SK-N-SH (cell line): ENCODE measurements at regions not wholly inside any gene's neighbourhood (a gene's known extent, or its start where the extent isn't known, plus 50 kb on each side); places are given as distances from the start of the nearest gene placed in this dataset.

ENCODE experiments used
- CTCF ChIA-PET: fragments of 300-600, 350-600 bp; formaldehyde crosslinking; extraction: SDS; loops from one replicate; lab custom pipeline; 2021; lab: Yijun Ruan, JAX
- POLR2A ChIA-PET: fragments of 350-600 bp; sonication (Branson Sonifier 250); formaldehyde crosslinking; extraction: SDS; loops from one replicate; lab custom pipeline; 2020; ENCODE audit warnings: antibody characterized with exemption, inconsistent platforms; lab: Yijun Ruan, JAX
- DNase-seq: peaks from one replicate; pipeline ENCODE4 v3.0.0; 2012
- H2AFZ ChIP-seq: fragments of 200-600 bp; sonication (generic); 2 replicates; pipeline ENCODE4 v1.8.1; 2016; ENCODE audit warnings: antibody characterized with exemption, mild to moderate bottlenecking, low read depth
- H3F3A ChIP-seq: fragments of 200-600 bp; sonication (generic); replicated peaks from 2 replicates; pipeline ENCODE3; 2016; ENCODE audit warnings: antibody characterized with exemption, mild to moderate bottlenecking; ENCODE audit not compliant: insufficient read depth
- H3K27ac ChIP-seq, 2 experiments: fragments of 200-500 bp in 1 of 2; fragments of 200-600 bp in 1 of 2; sonication (Bioruptor generic) in 1 of 2; sonication (generic), shearing (Covaris generic) in 1 of 2; 2 replicates each; pipeline versions ENCODE4 v1.5.1 to v1.6.1; 2014 to 2016; ENCODE audit warnings: low read depth in 2 of 2, inconsistent platforms in 1 of 2, low read length in 1 of 2, mild to moderate bottlenecking in 1 of 2, mixed read lengths in 1 of 2
- H3K27me3 ChIP-seq: fragments of 200-600 bp; sonication (generic), shearing (Covaris generic); 2 replicates; pipeline ENCODE4 v1.6.1; 2016; ENCODE audit warnings: mixed run types; ENCODE audit not compliant: insufficient read depth
- H3K36me3 ChIP-seq, 2 experiments: fragments of 200-500 bp in 1 of 2; fragments of 200-600 bp in 1 of 2; sonication (Bioruptor generic) in 1 of 2; sonication (generic) in 1 of 2; replicated peaks in 1 of 2; 2 replicates each; pipeline versions ENCODE3 to v1.5.1; 2014 to 2016; ENCODE audit warnings: low read length in 1 of 2, mild to moderate bottlenecking in 1 of 2; ENCODE audit not compliant: insufficient read depth in 2 of 2, control insufficient read depth in 1 of 2
- H3K4me1 ChIP-seq, 2 experiments: fragments of 200-500 bp in 1 of 2; fragments of 200-600 bp in 1 of 2; sonication (Bioruptor generic) in 1 of 2; sonication (generic), shearing (Covaris generic) in 1 of 2; 2 replicates each; pipeline versions ENCODE4 v1.5.1 to v1.6.1; 2014 to 2016; ENCODE audit warnings: low read depth in 1 of 2, low read length in 1 of 2, mixed run types in 1 of 2; ENCODE audit not compliant: insufficient read depth in 2 of 2, control insufficient read depth in 1 of 2
- H3K4me2 ChIP-seq: fragments of 200-600 bp; sonication (generic), shearing (Covaris generic); 2 replicates; pipeline ENCODE4 v1.6.1; 2017; ENCODE audit warnings: mixed run types
- H3K4me3 ChIP-seq, 2 experiments: fragments of 200-500 bp in 1 of 2; fragments of 200-600 bp in 1 of 2; sonication (Bioruptor generic) in 1 of 2; sonication (generic), shearing (Covaris generic) in 1 of 2; 2 replicates each; pipeline versions ENCODE4 v1.5.1 to v1.8.1; 2014 to 2016; ENCODE audit warnings: low read depth in 2 of 2, inconsistent platforms in 1 of 2, low read length in 1 of 2, mild to moderate bottlenecking in 1 of 2, mixed read lengths in 1 of 2, moderate library complexity in 1 of 2
- H3K79me2 ChIP-seq: fragments of 200-600 bp; sonication (generic); 2 replicates; pipeline ENCODE4 v1.8.1; 2017; ENCODE audit warnings: mild to moderate bottlenecking; ENCODE audit not compliant: insufficient read depth
- H3K9ac ChIP-seq: fragments of 200-600 bp; sonication (generic); 2 replicates; pipeline ENCODE4 v1.6.1; 2017; ENCODE audit warnings: mixed run types
- H3K9me2 ChIP-seq: fragments of 200-600 bp; sonication (generic); 2 replicates; pipeline ENCODE4 v1.6.1; 2017; ENCODE audit warnings: mixed run types
- H3K9me3 ChIP-seq: fragments of 200-600 bp; sonication (generic); 2 replicates; pipeline ENCODE4 v1.6.1; 2017; ENCODE audit warnings: mixed run types, mild to moderate bottlenecking, moderate library complexity
- H4K20me1 ChIP-seq: fragments of 200-600 bp; sonication (generic); 2 replicates; pipeline ENCODE4 v1.6.1; 2017; ENCODE audit warnings: mild to moderate bottlenecking, mixed run types; ENCODE audit not compliant: insufficient read depth
- ELF1 ChIP-seq: IDR thresholded peaks from 2 replicates; pipeline ENCODE4 v1.4.0; 2012
- EP300 ChIP-seq, 2 experiments: IDR thresholded peaks; 2 replicates each; pipeline versions ENCODE4 v1.4.0 to v1.6.1; 2012; ENCODE audit warnings: borderline replicate concordance in 1 of 2, low read depth in 1 of 2, low read length in 1 of 2
- FOXM1 ChIP-seq: IDR thresholded peaks from 2 replicates; pipeline ENCODE4 v1.4.0; 2012; ENCODE audit warnings: low read depth, mild to moderate bottlenecking
- GABPA ChIP-seq: IDR thresholded peaks from 2 replicates; pipeline ENCODE4 v1.4.0; 2012; ENCODE audit warnings: low read depth, mild to moderate bottlenecking
- RFX5 ChIP-seq: IDR thresholded peaks from 2 replicates; pipeline ENCODE4 v1.6.1; 2012; ENCODE audit warnings: mild to moderate bottlenecking, improper control_type of control experiment, low read length
- SIN3A ChIP-seq: IDR thresholded peaks from 2 replicates; pipeline ENCODE4 v1.6.1; 2012; ENCODE audit warnings: low read depth, mild to moderate bottlenecking, low read length, moderate library complexity, borderline replicate concordance
- WGBS: methylation state at CpG from one replicate; pipeline ENCODE4 v1.1.6; 2017; ENCODE audit warnings: low lambda C conversion rate; 5-methylcytosine and 5-hydroxymethylcytosine counted together
- TF ChIP-seq, protein P1 (sequence below): IDR thresholded peaks from 2 replicates; pipeline ENCODE4 v1.4.0; 2012; ENCODE audit warnings: low read depth, borderline replicate concordance
- TF ChIP-seq, protein P2 (sequence below): fragments of 150-350 bp; IDR thresholded peaks from 2 replicates; pipeline ENCODE4 v1.6.1; 2017; ENCODE audit warnings: antibody characterized with exemption, low read length, low read depth, borderline replicate concordance
- TF ChIP-seq, protein P3 (sequence below): IDR thresholded peaks from 2 replicates; pipeline ENCODE4 v1.4.0; 2012; ENCODE audit warnings: low read depth, borderline replicate concordance
- TF ChIP-seq, protein P4 (sequence below): IDR thresholded peaks from 2 replicates; pipeline ENCODE4 v1.4.0; 2012; ENCODE audit warnings: low read depth
- TF ChIP-seq, protein P5 (sequence below): fragments of 150-350 bp; IDR thresholded peaks from 2 replicates; pipeline ENCODE4 v1.6.1; 2016; ENCODE audit warnings: mild to moderate bottlenecking, low read depth, low read length

DNA sequence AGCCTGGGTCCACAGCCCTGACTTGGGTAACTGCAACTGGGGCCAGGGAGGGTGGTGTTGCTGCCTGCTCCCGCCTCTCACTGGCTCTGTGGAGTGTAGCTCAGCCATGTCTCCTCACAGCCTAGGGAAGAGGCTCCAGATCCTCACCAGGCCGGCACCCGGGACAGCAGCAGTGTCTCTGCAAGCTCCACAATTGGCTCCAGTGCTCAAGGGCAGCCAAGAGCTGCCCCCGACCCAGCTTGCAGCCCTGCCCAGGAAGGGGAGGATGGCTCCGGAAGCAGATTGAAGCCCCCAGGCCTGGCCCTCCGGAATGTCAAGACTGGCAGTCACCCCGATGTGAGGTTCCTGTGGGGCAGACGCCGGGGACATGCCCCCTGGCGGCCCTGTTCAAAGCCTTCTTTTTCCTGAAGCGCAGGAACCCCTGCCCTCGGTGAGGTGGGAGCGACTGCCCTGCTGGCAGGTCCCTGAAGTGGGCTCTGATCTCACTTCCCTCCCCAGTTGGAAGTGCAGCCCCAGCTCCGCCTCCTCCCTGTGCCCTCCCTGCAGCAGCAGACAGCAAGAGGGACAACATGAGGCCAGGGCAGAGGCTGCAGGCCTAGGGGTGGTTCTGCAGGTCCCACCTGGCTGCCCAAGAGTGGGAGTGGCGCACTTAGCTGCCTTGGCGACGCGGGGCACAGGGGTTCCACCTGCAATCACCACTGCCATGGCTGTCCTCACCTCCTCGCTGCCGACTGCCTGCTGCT, 816.2 kb upstream of the LUZP2 start (continued):
- TF ChIP-seq, protein P1, sequence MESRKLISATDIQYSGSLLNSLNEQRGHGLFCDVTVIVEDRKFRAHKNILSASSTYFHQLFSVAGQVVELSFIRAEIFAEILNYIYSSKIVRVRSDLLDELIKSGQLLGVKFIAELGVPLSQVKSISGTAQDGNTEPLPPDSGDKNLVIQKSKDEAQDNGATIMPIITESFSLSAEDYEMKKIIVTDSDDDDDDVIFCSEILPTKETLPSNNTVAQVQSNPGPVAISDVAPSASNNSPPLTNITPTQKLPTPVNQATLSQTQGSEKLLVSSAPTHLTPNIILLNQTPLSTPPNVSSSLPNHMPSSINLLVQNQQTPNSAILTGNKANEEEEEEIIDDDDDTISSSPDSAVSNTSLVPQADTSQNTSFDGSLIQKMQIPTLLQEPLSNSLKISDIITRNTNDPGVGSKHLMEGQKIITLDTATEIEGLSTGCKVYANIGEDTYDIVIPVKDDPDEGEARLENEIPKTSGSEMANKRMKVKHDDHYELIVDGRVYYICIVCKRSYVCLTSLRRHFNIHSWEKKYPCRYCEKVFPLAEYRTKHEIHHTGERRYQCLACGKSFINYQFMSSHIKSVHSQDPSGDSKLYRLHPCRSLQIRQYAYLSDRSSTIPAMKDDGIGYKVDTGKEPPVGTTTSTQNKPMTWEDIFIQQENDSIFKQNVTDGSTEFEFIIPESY: no peak
- TF ChIP-seq GABPA (no peak), RFX5 (no peak), EP300 (IDR thresholded peaks at IDR 0.05; ENCODE audit: borderline replicate concordance in 1 of 2, low read depth in 1 of 2, low read length in 1 of 2) (no peak), ELF1 (no peak), FOXM1 (no peak)
- TF ChIP-seq, protein P2, sequence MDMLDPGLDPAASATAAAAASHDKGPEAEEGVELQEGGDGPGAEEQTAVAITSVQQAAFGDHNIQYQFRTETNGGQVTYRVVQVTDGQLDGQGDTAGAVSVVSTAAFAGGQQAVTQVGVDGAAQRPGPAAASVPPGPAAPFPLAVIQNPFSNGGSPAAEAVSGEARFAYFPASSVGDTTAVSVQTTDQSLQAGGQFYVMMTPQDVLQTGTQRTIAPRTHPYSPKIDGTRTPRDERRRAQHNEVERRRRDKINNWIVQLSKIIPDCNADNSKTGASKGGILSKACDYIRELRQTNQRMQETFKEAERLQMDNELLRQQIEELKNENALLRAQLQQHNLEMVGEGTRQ: no peak
- TF ChIP-seq, protein P3, sequence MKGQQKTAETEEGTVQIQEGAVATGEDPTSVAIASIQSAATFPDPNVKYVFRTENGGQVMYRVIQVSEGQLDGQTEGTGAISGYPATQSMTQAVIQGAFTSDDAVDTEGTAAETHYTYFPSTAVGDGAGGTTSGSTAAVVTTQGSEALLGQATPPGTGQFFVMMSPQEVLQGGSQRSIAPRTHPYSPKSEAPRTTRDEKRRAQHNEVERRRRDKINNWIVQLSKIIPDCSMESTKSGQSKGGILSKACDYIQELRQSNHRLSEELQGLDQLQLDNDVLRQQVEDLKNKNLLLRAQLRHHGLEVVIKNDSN: no peak
- TF ChIP-seq, protein P4, sequence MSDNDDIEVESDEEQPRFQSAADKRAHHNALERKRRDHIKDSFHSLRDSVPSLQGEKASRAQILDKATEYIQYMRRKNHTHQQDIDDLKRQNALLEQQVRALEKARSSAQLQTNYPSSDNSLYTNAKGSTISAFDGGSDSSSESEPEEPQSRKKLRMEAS: no peak
- TF ChIP-seq, protein P5, sequence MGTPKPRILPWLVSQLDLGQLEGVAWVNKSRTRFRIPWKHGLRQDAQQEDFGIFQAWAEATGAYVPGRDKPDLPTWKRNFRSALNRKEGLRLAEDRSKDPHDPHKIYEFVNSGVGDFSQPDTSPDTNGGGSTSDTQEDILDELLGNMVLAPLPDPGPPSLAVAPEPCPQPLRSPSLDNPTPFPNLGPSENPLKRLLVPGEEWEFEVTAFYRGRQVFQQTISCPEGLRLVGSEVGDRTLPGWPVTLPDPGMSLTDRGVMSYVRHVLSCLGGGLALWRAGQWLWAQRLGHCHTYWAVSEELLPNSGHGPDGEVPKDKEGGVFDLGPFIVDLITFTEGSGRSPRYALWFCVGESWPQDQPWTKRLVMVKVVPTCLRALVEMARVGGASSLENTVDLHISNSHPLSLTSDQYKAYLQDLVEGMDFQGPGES: no peak

DNA sequence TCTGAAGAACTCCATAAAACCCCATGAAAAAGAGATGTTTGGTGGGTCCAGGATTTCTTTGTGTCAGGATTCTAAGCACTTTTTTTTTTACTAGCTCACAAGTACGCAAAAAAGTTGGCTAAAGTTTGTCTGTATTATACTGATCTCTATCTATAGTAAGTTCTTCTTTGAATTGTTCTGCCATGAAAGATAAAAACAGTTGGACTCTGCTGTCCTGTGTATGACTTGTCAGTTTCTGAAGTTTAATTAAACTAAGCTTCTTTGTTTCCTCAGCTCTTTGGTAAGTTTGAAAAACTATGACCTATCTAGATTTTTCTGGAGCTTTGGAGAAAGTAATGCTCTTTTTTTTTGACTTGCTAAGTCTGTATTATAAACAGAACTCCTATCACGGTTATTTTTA, 812.2 kb upstream of the LUZP2 start:
- H3K27ac ChIP-seq: no peak overlapping the region
- TF ChIP-seq SIN3A: no peak
- TF ChIP-seq, all 33 proteins: peak for 0
- H3K79me2 ChIP-seq: no peaks in the 10 kb centered on the region
- CTCF ChIA-PET: no interaction called here
- no peak for DNase-seq
- H3K4me1 ChIP-seq: no peaks in the 10 kb centered on the region
- no peaks in the 10 kb centered on the region for H3F3A ChIP-seq
- POLR2A ChIA-PET: no interaction called here
- H3K4me3 ChIP-seq: no peak overlapping the region
- no peak overlapping the region for H2AFZ ChIP-seq
- no peak overlapping the region for H3K9ac ChIP-seq
- H3K9me3 ChIP-seq: no peaks in the 10 kb centered on the region
- H3K4me2 ChIP-seq: no peak overlapping the region
- no peaks in the 10 kb centered on the region for H3K9me2 ChIP-seq
- H3K27me3 ChIP-seq: no peaks in the 10 kb centered on the region
- H4K20me1 ChIP-seq: no peaks in the 10 kb centered on the region
- 79% methylated on average over 2 of the region's 2 CpGs for WGBS
- H3K36me3 ChIP-seq: no peaks in the 10 kb centered on the region
